GM19043 (cell line): ENCODE measurements at regions not wholly inside any gene's neighbourhood (a gene's known extent, or its start where the extent isn't known, plus 50 kb on each side); places are given as distances from the start of the nearest gene placed in this dataset.
A peak's percentile ranks its signal among the peaks of the same experiment; 100 is the strongest.

Experiments used
- ATAC-seq: cut with Tn5 transposase; IDR thresholded peaks from one replicate; pipeline ENCODE4 v1.9.1; 2021; ENCODE audit warnings: low read depth; ENCODE audit not compliant: unreplicated experiment

- peak; percentile 22 for ATAC-seq
Observed at GRCh38 chr13:99436686-99437416, 64.4 kb upstream of the TM9SF2 start.

- ATAC-seq = no peak
Observed at GRCh38 chr13:99439048-99439447, 62.2 kb upstream of the TM9SF2 start.

- no peak for ATAC-seq
Observed at GRCh38 chr13:99439850-99440604, 61.2 kb upstream of the TM9SF2 start.

- no peak for ATAC-seq
Observed at GRCh38 chr13:99442273-99442895, 58.9 kb upstream of the TM9SF2 start.

GRCh38 chr13:99446242-99446641, 55.0 kb upstream of the TM9SF2 start:
- ATAC-seq = no peak

- no peak for ATAC-seq
Observed at GRCh38 chr13:99448546-99448945, 52.7 kb upstream of the TM9SF2 start.

- no peak for ATAC-seq
Observed at GRCh38 chr13:99450416-99450815, 50.9 kb upstream of the TM9SF2 start.
